ENCODE measurements at regions not wholly inside any gene's neighbourhood (a gene's known extent, or its start where the extent isn't known, plus 50 kb on each side); places are given as distances from the start of the nearest gene placed in this dataset.
A peak's percentile ranks its signal among the peaks of the same experiment; 100 is the strongest.

GRCh38 chr2:104502901-104503300 lies 351.0 kb upstream of the POU3F3 start:
- no peak for TF ChIP-seq CTCF (IDR thresholded peaks at IDR 0.05; ENCODE audit: borderline replicate concordance, insufficient read depth, low read depth, low read length)

GRCh38 chr2:104504331-104505073 lies 349.4 kb upstream of the POU3F3 start:
- no peak for TF ChIP-seq CTCF (IDR thresholded peaks at IDR 0.05; ENCODE audit: borderline replicate concordance, insufficient read depth, low read depth, low read length)
- H3K4me3 ChIP-seq (ENCODE audit: low read depth, low read length), result no peak overlapping the region

More at GRCh38 chr2:104502901-104503300, 351.0 kb upstream of the POU3F3 start:
- H3K4me3 ChIP-seq (ENCODE audit: low read depth, low read length), result no peak overlapping the region

- H3K4me3 ChIP-seq (ENCODE audit: low read depth, low read length), result no peak overlapping the region
- TF ChIP-seq CTCF (IDR thresholded peaks at IDR 0.05; ENCODE audit: borderline replicate concordance, insufficient read depth, low read depth, low read length), result no peak
Measured at GRCh38 chr2:104518256-104518655, 335.7 kb upstream of the POU3F3 start.

GRCh38 chr2:104521247-104521646 lies 332.7 kb upstream of the POU3F3 start:
- TF ChIP-seq CTCF (IDR thresholded peaks at IDR 0.05; ENCODE audit: borderline replicate concordance, insufficient read depth, low read depth, low read length), result peak; percentile 18; the same call in 1 of the 2 replicates
- H3K4me3 ChIP-seq (ENCODE audit: low read depth, low read length), result no peak overlapping the region

GRCh38 chr2:104523921-104524320 lies 330.0 kb upstream of the POU3F3 start:
- TF ChIP-seq CTCF (IDR thresholded peaks at IDR 0.05; ENCODE audit: borderline replicate concordance, insufficient read depth, low read depth, low read length), result no peak
- H3K4me3 ChIP-seq (ENCODE audit: low read depth, low read length), result no peak overlapping the region

GRCh38 chr2:104528101-104528500 lies 325.8 kb upstream of the POU3F3 start:
- no peak for TF ChIP-seq CTCF (IDR thresholded peaks at IDR 0.05; ENCODE audit: borderline replicate concordance, insufficient read depth, low read depth, low read length)
- no peak overlapping the region for H3K4me3 ChIP-seq (ENCODE audit: low read depth, low read length)

GRCh38 chr2:104531122-104531521 lies 322.8 kb upstream of the POU3F3 start:
- no peak for TF ChIP-seq CTCF (IDR thresholded peaks at IDR 0.05; ENCODE audit: borderline replicate concordance, insufficient read depth, low read depth, low read length)
- no peak overlapping the region for H3K4me3 ChIP-seq (ENCODE audit: low read depth, low read length)
